PC-9 (cell line): ENCODE measurements at regions not wholly inside any gene's neighbourhood (a gene's known extent, or its start where the extent isn't known, plus 50 kb on each side); places are given as distances from the start of the nearest gene placed in this dataset.

Experiments used
- CTCF ChIP-seq: fragments of 200-600 bp; sonication (generic); conservative IDR thresholded peaks from 2 replicates; pipeline ENCODE4 v1.6.1; 2017; ENCODE audit warnings: mixed run types, antibody characterized with exemption, mild to moderate bottlenecking, moderate library complexity
- EZH2 ChIP-seq: fragments of 200-600 bp; sonication (generic); IDR thresholded peaks from 2 replicates; pipeline ENCODE4 v1.8.0; 2017; ENCODE audit warnings: antibody characterized with exemption, low read depth

DNA sequence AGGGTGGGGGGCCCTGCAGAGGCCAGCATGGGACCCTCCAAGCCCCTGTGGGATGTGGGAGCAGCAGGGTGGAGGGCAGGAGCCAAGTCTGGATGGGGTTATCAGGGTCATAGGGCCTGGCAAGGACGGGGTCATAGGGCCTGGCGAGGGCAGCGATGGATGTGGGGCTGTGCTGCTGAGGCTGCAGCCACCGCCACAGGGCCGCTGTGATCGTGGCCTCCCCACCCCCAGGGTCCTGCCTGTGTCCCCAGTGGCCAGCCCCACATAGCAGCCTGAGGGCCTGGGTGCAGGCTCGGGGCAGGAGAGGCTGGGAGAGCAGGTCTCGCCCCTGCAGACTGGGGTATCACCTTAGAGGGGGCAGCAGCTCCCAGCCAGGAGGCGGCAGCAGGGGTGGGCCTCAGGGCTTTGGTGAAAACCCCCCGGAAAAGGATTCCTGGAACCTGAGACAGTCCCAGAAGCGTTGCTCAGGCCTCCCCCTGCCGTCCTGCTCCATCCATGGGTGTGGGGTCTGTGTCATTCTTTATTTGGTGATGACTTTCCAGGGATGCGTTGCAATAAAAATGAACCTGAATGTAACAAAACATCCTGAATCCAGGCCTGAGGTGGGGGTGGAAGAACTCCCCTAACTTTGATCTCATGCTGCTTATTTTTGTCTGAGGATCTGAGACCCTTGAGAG lies 107.3 kb upstream of the SHH start:
- TF ChIP-seq EZH2 (no peak), CTCF (no peak)
